NB4 (cell line): ENCODE measurements at regions not wholly inside any gene's neighbourhood (a gene's known extent, or its start where the extent isn't known, plus 50 kb on each side); places are given as distances from the start of the nearest gene placed in this dataset.
A peak's percentile ranks its signal among the peaks of the same experiment; 100 is the strongest.
"Not testable (repeated sequence)": the region's sequence is repeated elsewhere in the genome, so short reads cannot be mapped to it uniquely, and the experiment has no call there.

ENCODE experiments used
- DNase-seq: peaks from one replicate; pipeline ENCODE4 v3.0.0; 2010; ENCODE audit warnings: low read depth
- H3K4me3 ChIP-seq: one replicate; pipeline ENCODE4 v1.5.1; 2011; ENCODE audit warnings: mild to moderate bottlenecking, low read depth, low read length, moderate library complexity
- CTCF ChIP-seq: IDR thresholded peaks from one replicate; pipeline ENCODE4 v1.5.1; 2012; ENCODE audit warnings: low read depth, low read length
- MAX ChIP-seq: IDR thresholded peaks from 2 replicates; pipeline ENCODE4 v1.6.1; 2011; ENCODE audit warnings: low read depth, low read length
- MYC ChIP-seq: IDR thresholded peaks from 2 replicates; pipeline ENCODE4 v1.6.1; 2011; ENCODE audit warnings: low read depth, low read length
- POLR2A ChIP-seq: IDR thresholded peaks from 2 replicates; pipeline ENCODE4 v1.6.1; 2011; ENCODE audit warnings: mild to moderate bottlenecking; ENCODE audit not compliant: insufficient read length; ENCODE audit errors: extremely low read depth

GRCh38 chr17:27950995-27951394 lies 57.8 kb upstream of the LYRM9 start:
- TF ChIP-seq MYC (no peak), POLR2A (no peak), MAX (no peak), CTCF (no peak)
- no peak for DNase-seq
- H3K4me3 ChIP-seq, result no peak overlapping the region

GRCh38 chr17:27951872-27952271 lies 58.7 kb upstream of the LYRM9 start:
- no peak overlapping the region for H3K4me3 ChIP-seq
- TF ChIP-seq MAX (no peak), CTCF (no peak), MYC (no peak), POLR2A (no peak)
- DNase-seq, result no peak

- no peak overlapping the region for H3K4me3 ChIP-seq
- no peak for DNase-seq
- TF ChIP-seq POLR2A (no peak), CTCF (no peak), MYC (no peak), MAX (no peak)
Measured at GRCh38 chr17:27952366-27952765, 59.2 kb upstream of the LYRM9 start.

- H3K4me3 ChIP-seq, result no peak overlapping the region
- TF ChIP-seq MAX, result no peak
- TF ChIP-seq CTCF, result no peak
- TF ChIP-seq MYC, result no peak
- TF ChIP-seq POLR2A, result no peak
- DNase-seq, result peak; percentile 41
Measured at GRCh38 chr17:27954548-27955495, 61.7 kb upstream of the LYRM9 start.

- no peak overlapping the region for H3K4me3 ChIP-seq
- TF ChIP-seq MAX (no peak), POLR2A (no peak), MYC (no peak), CTCF (no peak)
- DNase-seq, result no peak
Measured at GRCh38 chr17:27956601-27957445, 63.7 kb upstream of the LYRM9 start.

- H3K4me3 ChIP-seq, DNase-seq: not testable (repeated sequence)
Measured at GRCh38 chr17:27957446-27957793, 64.3 kb upstream of the LYRM9 start.
